HT1080 (cell line): ENCODE measurements at regions not wholly inside any gene's neighbourhood (a gene's known extent, or its start where the extent isn't known, plus 50 kb on each side); places are given as distances from the start of the nearest gene placed in this dataset.

Source experiments
- DNase-seq: peaks from one replicate; pipeline ENCODE4 v3.0.0-alpha.2; 2015; ENCODE audit warnings: low read depth

DNA sequence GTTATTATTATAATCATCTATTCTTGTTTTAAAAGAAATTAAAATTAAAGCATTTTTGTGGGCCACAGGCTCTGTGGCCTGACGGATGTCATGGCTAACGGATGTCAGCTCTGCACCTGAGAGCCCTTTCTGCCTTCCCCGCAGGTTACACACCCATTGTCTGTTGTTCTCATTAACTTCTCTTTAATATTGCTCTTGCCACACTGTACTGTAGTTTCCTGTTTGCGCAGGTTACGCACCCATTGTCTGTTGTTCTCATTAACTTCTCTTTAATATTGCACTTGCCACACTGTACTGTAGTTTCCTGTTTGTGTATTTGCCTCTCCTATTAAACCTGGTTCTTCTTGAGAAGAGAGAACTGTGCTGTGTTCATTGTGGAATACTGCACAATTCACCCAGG is 294.4 kb upstream of the PLXNA2 start:
- no peak for DNase-seq

DNA sequence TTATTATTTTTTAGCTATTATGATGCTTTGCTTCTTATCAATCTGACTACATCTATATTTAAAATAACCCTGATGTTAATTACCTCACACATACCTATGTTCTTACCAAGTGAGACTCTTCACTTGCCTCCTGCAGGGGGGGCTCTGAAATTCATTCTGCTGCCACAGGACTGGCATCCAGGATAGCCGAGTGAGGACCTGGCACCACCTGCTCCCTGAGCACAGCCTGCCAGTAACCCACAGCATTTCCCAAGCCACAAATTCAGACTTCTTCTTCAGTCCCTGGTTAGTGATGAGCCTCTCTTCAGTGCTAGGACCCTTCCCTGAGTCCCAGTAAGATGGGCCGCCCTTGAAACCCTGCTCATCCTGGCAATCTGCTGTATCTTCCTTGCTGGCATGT is 296.5 kb upstream of the PLXNA2 start:
- DNase-seq = no peak

DNA sequence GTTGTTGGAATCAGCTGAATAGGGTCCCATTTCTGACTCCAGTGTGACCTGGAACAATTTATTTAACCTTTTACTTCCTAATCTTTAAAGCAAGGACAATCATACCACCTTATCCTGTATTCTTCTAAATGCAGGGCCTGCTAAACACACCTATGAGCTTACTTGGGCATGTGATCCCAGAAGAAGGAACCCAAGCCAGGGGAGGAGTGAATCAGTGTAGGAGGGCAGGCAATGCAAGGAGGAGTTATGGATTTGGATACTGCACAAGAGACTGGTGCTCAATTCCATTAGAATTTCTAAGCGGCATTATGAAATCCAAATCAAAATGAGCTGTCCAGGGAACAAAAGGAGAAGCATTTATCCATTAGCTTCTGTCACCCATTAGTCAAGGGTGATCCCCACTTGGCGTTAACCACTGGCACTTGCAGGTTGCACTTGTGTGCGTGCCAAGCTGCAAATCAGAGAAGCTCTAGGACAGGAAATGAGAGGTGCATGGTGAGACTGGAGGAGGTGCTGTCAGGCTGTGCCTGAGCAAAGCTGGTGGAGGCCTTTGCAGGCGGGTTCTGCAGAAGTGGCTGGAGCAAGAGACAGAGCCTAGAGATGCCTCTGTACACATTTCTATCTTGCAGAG is 297.2 kb upstream of the PLXNA2 start:
- DNase-seq = peak; percentile 56

DNA sequence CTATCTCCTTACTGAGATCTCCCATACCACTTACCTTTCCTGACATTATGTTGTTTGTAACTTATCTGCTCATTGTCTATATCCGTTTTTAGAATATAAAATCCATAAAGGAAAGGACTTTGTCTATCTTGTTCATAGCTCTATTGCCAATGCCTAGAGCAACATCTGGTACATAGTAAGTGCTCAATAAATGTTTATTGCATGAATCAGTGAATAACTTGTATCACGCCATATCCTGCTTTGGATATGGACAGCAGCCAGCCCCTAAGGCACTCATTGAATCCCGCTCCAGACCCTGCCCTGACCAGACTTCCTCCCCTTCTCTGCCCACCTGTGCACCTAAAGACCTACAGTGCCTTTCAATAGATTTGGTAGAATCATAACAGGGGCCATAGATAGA is 298.1 kb upstream of the PLXNA2 start:
- DNase-seq = no peak

DNA sequence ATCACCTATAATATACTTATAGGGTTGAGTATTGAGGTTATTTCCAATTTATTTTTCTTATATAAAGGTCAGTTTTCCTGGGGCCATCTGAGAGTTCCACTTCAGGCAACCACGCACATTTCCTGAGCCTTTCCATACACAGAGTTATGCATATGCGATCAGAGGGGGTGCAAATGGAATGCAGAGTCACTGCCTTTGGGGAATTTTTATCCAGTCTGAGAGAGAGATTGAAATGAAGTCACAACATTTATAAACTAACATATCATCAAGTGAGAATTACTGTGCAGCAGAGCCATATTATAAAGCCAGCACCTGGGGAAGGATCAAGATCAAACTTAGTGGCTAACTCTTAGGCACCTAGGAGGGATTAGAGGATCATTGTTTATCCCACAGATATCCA is 299.9 kb upstream of the PLXNA2 start:
- DNase-seq = no peak

DNA sequence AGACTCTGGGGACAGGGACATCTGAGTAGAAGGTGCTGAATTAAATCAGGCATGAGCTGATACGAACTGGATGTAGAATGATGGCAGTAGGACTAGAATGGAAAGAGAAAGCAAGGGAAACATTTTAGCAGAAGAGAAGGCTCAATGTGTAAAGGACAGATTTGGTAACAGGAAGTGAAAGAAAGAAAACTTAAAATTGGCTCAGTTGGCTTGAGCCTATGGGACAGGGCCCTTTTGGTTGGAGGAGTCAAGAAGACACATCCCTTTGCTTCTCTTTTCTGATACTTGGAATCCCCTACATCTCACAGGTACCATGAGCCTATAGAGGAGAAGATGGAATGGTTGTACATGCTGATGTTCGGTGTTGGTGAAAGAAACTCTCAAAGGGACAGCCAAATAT is 300.6 kb upstream of the PLXNA2 start:
- DNase-seq = no peak

DNA sequence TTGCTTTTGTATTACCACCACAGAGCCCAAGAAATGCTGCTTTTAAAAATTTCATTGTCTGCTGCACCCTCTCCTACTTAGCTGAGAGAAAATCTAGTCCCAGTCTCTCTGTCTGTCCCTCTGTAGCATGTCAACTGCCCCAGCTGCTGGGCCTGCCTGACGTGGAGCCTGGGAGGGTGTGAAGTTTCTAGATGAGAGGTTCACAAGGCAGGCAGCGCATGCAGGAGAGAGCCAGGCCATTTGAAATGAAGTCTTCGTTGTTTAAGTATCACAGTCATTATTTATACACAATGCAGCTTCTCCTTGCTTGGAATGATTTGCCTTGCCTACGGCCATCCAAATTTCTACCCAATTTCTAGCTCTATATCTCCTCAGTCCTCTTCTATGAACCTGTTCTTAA is 306.8 kb upstream of the PLXNA2 start:
- DNase-seq = no peak

DNA sequence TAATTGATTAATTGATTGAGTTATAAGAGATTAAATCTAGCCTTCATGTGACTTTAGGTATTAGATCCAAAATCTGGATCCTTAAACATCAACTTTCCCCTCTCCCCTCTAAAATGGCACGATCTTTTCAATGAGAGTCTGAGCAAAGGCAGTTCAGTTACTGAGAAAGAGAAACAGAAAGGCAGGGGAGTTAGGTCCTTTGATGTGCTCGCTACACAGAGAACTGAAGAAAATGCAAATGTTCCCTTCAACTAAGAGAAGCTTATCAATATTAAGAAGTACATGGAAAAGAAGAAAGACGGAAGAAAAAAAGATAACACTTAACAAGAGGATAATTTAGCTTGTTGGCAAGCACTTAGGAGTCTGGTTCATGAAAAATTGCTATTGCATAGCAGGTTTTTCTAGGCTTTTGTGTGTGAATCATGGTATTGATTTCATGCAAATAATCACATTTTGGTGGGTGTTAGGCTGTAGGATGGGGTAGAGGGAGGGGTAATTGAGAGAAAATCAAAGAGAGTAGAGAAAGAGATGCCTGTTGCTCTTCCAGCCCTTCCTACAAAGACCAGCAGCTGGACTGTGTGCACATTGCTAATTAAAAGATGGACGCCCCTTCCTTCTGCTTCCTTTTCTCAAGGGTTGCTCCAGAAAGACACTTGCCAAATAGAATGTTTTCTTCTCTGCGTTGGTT is 307.6 kb upstream of the PLXNA2 start:
- no peak for DNase-seq

DNA sequence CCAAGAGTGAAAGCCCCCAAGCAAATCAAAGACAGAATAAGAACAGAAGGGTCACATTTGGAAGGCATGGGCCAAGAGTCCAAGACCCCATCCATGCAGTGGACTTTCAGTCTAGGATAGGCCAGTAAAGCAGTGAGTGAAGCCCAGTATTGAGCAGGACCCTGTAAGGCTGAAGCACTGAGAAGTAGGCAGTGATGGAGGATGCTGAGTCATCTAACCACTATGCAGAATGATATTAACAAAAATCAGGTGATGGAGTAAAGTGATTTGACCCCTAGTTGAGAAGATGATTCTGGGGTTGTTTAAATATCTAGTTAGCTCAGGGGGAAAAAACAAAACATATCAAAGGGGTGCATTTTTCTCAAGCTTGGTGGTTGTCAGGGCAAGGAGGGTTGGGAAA is 308.7 kb upstream of the PLXNA2 start:
- peak; percentile 34 for DNase-seq

DNA sequence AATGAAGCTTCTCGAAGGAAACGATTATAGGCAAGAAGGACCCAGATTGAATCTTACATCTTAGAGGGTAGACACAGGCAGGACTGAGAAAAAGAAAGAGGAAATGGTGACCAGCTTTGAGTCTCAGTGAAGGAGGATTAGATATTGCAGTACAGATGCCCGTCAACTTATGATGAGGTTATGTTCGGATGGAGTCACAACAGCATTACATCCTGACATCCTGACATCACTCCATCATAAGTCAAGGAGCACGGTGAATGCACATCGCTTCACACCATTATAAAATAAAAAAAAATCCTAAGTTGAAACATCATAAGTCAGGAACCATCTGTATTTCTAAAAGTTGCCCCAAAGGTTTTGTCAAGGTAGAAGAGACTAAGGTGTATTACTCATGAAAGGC is 312.3 kb upstream of the PLXNA2 start:
- DNase-seq = no peak

DNA sequence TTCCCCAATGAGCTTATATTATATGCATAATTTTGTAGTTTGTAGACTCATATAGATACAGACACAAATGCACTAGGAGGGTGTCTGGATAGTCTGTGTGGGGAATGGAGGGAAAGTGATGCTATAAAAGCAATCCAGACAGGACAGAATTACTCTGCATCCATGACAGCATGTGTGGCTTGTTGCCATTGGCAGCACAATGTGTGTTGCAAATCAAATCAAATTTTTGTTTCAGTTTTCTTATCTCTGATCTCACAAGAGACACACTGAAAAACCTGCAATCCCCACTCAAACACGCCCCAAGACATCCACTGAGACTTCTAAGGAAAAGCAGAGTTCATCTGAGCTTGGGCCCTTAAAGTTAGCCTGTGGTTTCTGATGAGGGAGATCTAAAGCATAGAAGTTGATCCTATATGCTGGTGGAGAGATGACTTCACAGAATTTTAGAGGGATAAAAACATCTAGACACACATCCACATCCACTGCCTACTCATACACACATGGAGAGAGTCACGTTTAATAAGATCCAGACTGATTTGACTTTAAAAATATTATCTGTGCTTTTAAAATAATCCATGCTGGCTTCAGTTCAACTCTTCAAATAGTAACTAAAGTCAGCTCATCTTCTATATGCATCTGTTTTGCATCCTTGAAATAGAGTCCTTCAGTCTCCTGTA is 313.0 kb upstream of the PLXNA2 start:
- DNase-seq = no peak

DNA sequence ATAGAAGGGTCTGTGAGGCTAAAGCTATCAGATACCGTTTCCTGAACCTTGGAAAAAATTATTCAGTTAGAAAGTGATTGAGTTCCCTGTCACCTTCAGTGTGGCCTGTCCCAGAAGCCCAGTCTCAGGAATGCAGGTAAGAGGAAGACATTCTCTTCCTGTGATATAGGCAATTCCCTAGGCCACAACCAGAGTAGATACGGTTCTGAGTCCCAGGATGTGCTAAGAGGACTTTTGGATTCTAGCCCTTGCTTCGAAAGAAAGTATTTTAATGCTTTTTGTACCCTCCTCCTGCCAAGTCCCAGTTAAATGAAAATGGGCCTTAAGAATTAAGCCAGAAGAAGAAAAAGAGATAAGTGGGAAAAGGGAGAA is 313.5 kb upstream of the PLXNA2 start:
- no peak for DNase-seq

DNA sequence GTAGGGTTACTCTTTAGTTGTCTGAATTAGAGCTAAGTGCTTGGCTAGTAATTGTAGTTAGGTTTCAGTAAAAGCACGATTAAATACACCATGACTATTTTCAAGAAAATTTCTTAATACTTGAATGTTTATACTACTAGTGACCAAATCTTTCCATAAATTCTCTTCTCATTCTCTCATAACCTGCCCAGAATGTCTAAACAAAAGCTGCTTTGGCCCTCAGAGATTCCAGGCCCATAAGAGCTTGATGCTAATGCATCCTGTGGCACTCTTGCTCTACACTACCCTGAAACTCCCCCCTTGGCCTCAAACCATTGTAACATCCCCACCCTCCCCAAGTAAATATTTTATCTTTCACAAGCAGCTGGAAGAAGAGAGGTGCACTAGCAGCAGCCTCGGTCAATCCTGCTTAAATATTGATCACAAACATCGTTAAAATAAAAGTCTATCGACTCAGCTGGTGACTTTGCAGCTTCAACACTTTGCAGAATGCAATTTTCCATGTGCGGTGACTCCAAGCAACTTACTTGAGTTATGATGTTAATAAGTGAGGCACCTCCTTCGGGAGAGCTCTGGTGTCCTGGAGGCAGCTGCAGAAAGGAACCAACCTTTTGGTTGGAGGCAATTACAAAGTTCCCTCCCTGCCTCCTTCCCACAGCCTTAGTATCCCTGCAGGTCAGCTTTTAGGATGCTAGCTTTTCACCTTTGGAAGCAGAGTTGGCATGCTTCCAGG is 315.6 kb upstream of the PLXNA2 start:
- DNase-seq = no peak

DNA sequence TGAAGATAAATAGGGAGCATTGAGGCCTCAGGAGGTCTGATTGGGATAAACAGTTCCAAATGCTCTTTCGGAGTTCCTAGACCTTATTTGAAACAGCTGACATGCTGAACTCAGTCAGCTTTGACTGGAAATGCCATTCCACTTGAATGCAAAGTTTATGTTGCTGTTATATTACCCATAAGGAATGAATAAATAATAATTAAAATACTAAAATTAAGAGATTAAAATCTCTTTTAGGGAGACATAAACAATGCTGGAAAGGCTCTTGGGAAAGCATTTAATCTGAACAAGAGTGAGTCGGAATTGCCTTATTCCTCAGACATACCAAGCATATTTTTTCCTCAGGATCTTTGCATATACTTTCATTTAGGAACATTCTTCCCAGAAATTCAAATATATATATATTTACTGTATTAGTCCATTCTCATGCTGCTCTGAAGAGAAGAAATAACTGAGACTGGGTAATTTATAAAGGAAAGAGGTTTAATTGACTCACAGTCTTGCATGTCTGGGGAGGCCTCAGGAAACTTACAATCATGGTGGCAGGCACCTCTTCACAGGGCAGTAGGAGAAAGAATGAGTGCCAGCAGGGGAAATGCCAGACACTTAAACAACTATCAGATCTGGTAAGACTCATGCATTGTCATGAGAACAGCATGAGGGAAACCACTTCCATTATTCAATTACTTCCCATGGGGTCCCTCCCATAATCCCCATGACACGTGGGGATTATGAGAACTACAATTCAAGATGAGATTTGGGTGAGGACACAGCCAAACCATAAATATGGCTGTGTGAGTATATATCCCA is 318.2 kb upstream of the PLXNA2 start:
- DNase-seq = no peak

DNA sequence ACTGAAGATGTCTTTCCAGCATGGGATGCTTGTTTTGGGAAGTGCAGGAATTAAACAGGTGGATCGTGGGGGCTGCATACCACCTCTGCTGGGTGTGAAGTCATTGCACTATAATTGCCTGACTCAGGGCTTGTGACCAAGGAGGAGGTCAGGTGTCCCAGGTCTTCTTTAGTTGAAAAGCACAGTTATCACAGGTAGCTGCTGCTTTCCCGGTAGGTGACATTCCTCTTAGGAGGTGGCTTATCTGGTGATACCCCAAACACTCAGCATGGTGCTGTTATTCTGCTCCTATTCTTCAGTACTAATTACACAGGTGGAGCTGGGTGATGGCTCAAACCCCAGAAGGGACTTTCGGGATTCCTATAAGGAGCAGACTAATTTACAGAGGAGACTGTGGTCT is 320.3 kb upstream of the PLXNA2 start:
- DNase-seq = no peak

DNA sequence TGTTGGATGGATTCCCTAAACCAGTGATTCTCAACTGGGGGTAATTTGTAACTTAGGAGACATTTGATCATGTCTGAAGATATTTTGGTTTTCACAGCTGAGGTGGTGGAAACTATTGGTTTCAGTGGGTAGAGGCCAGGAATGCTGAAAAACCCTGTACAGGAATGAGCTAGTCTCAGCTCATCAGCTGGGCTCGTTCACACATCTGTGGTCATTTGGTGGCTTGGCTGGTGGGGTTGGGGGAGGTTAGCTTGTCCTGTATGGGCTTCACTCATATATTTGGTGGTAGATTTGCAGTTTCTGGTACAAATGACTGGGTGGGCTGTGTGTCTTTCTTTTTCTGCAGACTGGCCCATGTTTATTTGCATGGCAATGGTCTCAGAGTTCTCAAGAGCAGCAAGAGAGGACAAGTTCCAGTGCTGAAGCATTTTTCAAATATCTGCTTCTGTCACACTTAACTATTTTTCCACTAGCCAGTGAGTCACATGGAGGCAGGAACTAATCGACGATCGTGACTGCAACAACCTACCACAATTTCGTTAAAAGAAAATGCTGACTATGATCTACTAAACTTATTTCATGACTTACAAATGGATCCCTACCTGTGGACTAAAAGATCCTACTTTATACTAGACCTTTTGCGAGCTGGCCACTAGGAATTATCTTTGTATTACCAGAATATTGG is 321.7 kb upstream of the PLXNA2 start:
- DNase-seq = no peak

DNA sequence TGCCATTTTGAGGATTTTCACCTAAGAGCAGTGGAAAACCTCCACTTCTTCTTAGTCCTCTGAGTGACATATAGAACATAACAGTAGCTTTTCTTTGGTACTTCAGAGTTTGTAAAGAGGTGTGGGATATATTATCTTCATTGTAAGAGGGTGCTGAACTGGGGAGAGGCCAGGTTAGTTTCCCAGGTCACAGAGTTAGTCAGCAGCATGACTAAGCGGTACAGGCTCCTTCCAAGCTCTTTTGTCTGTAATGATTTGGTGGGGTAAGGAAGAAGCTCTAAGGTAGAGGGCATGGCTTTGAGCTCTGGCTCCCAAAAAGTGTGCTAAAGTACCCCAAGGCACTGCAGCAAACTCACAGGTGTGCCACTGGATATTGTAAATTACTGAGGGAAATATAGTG is 325.0 kb upstream of the PLXNA2 start:
- DNase-seq = peak; percentile 38

DNA sequence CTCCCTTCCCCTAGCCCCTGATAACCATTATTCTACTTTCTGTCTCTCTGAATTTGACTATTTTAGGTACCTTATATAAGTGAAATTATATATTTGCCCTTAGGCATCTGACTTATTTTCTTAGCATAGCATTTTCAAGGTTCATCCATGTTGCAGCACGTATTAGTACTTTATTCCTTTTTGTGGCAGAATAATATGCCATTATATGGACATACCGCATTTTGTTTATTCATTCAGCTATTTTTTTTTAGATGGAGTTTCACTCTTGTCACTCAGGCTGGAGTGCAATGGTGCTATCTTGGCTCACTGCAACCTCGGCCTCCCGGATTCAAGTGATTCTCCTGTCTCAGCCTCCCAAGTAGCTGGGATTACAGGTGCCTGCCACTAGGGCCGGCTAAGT is 326.2 kb upstream of the PLXNA2 start:
- DNase-seq = no peak

DNA sequence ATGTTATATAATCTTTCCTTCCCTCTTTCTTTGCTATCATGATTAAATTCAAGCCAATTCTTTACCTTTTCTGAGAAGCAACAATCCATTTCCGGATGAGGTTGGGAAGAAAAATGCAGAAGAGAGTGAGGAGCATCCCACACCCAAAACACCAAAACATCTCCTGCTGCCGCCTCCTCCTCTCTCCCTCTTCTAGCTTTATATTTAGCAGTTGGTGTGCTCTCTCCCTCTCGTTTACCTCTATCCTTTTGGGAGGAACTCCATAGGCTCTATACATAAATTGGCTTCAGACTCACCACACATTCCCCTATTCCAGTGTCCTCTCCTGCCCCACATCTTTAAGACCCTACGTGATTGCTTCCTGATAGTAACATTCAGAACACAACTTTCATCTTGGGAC is 332.2 kb upstream of the PLXNA2 start:
- DNase-seq = no peak

DNA sequence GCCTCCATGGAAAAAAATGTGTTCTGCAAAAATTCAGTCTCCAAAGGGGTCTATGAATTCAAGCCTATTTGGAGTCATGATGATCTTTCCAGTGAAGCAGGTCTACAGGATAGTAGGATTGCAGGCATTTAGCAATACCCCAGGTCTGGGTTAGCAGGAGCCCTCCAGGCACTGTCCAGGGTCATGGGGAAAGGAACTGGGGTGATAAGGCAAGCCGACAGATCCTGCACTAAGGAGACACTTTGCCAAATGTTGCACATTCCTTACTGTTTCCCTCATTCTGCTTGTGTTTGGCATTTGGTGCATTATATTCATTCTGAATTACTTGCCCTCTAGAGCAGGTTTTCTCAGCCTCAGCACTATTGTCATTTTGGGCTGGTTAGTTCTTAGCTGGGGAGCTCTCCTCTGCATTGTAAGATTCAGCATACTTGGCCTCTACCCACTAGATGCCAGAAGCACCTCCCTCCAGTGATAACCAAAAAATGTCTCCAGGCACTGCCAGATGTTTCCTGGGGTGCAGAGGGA is 333.3 kb upstream of the PLXNA2 start:
- DNase-seq = no peak

DNA sequence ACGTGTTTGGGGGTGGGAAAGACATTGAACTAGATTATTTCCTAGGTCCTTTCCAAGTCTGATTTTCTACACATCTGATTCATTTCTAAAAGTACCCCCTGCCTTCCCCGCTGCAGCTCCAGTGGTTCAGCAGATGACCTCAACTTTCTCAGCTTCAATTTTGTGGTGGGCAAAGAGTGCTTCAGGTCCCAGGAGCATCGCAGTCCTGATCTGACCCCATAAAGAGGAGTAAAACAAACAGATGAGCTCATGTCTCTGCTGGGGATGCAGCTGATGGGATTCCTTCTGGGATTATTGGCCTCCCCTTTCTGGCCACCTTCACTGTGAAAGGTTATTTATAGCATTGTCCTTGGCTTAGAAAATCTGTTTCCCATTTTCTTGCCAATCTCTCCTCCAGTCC is 337.0 kb upstream of the PLXNA2 start:
- DNase-seq = no peak
